ENCODE measurements at regions not wholly inside any gene's neighbourhood (a gene's known extent, or its start where the extent isn't known, plus 50 kb on each side); places are given as distances from the start of the nearest gene placed in this dataset.

GRCh38 chr1:2941907-2942306, 79.4 kb upstream of the ACTRT2 start:
- TF ChIP-seq CTCF (IDR thresholded peaks at IDR 0.05) = no peak
- TF ChIP-seq POLR2A (IDR thresholded peaks at IDR 0.05) = no peak
